GM12864 (cell line): ENCODE measurements at regions not wholly inside any gene's neighbourhood (a gene's known extent, or its start where the extent isn't known, plus 50 kb on each side); places are given as distances from the start of the nearest gene placed in this dataset.

Experiments
- DNase-seq: peaks from one replicate; pipeline ENCODE4 v3.0.0-alpha.2; 2011; ENCODE audit warnings: low read depth
- H3K4me3 ChIP-seq: 2 replicates; pipeline ENCODE4 v1.5.1; 2011; ENCODE audit warnings: mild to moderate bottlenecking, low read depth, low read length, control low read depth
- CTCF ChIP-seq: IDR thresholded peaks from 2 replicates; pipeline ENCODE4 v1.5.1; 2011; ENCODE audit warnings: low read depth, mild to moderate bottlenecking, moderate library complexity, low read length, control low read depth, inconsistent platforms; ENCODE audit errors: missing control alignments

- no peak overlapping the region for H3K4me3 ChIP-seq
- TF ChIP-seq CTCF = no peak
- DNase-seq = no peak
Observed at GRCh38 chr14:71212093-71212492, 304.8 kb downstream of the PCNX1 start.

- no peak for TF ChIP-seq CTCF
- no peak overlapping the region for H3K4me3 ChIP-seq
Observed at GRCh38 chr14:71212683-71213107, 305.4 kb downstream of the PCNX1 start.

GRCh38 chr14:71214241-71214640, 307.0 kb downstream of the PCNX1 start:
- DNase-seq = no peak
- no peak overlapping the region for H3K4me3 ChIP-seq
- no peak for TF ChIP-seq CTCF

More at GRCh38 chr14:71212683-71213107, 305.4 kb downstream of the PCNX1 start:
- no peak for DNase-seq

GRCh38 chr14:71220462-71220861, 313.2 kb downstream of the PCNX1 start:
- H3K4me3 ChIP-seq = no peak overlapping the region
- DNase-seq = no peak
- no peak for TF ChIP-seq CTCF

- TF ChIP-seq CTCF = no peak
- no peak for DNase-seq
- no peak overlapping the region for H3K4me3 ChIP-seq
Observed at GRCh38 chr14:71221119-71221518, 313.9 kb downstream of the PCNX1 start.

- no peak for TF ChIP-seq CTCF
- H3K4me3 ChIP-seq = no peak overlapping the region
- no peak for DNase-seq
Observed at GRCh38 chr14:71225113-71225512, 317.9 kb downstream of the PCNX1 start.

GRCh38 chr14:71228711-71229110, 321.5 kb downstream of the PCNX1 start:
- no peak for DNase-seq
- no peak for TF ChIP-seq CTCF
- no peak overlapping the region for H3K4me3 ChIP-seq
